HG03066 (cell line): ENCODE measurements at regions not wholly inside any gene's neighbourhood (a gene's known extent, or its start where the extent isn't known, plus 50 kb on each side); places are given as distances from the start of the nearest gene placed in this dataset.

Experiments
- ATAC-seq: cut with Tn5 transposase; IDR thresholded peaks from one replicate; pipeline ENCODE4 v1.9.1; 2021; ENCODE audit warnings: low read depth; ENCODE audit not compliant: unreplicated experiment

DNA sequence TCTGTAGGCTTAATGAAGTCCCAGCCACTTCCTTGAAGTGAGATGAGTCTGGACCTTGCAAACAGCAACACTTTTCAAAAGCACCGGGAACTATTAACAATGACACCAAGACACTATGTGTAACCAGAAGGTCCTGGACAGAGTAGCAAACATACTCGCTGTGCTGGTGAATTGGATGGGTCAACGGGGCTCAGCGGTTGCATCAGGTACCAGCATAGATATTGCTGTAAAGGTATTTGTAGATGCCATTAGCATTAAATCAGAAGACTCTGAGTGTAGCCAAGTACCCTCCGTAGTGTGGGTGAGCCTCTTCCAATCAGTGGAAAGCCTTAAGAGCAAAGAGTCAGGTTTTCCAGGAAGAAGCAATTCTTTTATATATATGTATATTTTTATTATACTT, 140.5 kb downstream of the IRX2 start:
- no peak for ATAC-seq

DNA sequence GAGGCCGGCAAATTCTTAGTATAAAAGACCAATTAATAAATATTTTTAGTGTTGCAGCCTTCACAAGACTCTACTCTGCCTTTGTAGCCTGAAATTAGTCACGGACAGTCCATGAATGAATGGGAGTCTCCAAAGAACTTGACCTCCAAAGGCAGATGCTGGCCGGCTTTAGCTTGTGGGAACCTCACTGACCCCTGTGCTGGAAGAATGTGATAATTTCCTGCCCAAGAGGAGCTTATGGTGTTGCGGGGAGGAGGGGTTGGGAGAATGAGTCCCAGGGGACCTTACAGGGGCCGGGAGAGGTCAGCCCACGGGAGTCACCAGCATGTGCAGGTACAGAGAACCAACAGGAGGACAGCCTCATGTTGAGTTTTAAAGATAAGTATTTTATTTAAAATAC, 143.1 kb downstream of the IRX2 start:
- no peak for ATAC-seq

DNA sequence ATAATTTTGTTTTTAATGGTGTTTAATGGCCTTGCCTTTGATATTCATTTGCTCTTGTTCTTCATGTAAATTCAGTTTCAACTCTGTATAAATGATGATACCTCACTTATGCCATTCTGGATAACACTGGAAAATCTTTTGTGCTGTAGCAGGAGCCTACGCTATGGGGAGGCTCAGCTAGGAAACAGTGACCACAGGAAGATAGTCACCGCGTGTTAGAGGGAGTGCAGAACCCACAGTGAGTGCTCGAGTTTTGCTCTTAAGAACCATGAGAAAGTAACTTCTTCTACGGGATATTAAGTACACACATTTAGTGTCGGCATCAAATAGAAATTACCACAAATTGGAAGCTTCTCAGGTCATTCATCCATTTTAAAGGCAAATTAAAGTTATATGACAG, 143.9 kb downstream of the IRX2 start:
- no peak for ATAC-seq

DNA sequence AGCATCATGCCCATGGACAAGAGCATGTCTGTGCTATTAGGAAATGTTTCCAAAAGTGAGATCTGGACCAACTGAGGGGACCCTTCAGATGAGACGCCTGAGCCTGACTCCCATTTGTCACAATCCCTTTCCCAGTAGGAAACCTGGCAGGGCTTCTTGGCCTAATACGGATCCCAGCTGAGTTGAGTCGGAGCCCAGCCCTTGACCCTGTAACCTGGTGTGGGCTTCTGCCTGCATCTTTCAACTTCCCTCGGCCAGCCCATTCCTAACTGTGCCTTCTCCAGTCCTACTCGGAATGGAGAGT, 148.3 kb downstream of the IRX2 start:
- no peak for ATAC-seq

DNA sequence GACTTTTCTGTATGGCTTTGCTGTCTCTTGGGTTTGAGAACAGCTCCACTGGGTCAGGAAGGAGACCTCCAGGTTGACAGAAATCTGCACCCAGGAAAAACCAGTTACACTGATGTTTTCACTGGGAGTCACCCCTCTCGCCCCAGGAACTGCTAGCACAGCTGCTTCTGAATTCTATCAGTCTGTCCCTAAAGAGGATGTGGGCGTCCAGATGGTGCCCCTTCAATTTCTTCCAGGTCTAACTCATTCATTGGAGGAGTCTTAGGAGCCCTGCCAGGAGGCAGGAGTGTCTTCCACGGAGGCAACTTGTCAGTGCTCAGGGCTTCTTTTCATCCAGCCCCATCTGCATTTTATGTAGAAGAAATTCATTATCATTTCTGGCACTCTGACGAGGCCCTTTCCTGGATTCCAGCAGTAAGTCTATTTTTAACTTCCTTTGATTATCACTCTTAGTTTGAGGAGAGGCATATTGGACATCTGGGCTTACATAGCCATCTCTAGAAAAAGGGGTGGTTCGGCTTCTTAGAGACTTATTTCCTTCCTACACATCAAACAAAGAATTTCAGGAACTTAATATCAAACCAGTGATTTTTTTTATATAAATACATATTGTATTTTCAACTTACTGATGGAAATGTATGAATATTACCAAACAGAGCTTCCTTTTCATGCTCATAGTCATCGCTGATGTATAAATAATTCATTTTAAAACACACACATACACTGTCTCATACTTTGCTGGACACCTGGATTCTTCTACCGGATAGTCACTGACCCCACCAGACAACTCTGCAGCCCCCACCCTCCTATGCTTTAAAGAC, 148.8 kb downstream of the IRX2 start:
- no peak for ATAC-seq

DNA sequence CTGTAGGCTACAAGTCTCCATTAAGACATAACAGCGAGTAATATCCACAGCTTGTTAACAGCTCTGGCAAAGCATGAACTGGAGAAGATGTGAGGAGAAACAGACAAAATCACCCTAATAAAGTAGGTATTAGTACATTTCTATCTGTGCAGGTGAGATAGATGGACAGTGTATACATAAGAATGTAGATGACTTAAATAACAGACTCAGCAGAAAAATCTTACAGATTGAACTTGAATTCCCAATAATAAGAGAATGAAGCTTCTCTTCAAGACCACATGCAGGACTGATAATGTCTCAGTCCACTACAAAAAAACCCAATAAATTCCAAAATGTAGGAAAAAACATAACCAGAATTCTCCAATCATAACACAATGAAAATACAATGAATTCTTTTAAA, 153.0 kb downstream of the IRX2 start:
- ATAC-seq: no peak

DNA sequence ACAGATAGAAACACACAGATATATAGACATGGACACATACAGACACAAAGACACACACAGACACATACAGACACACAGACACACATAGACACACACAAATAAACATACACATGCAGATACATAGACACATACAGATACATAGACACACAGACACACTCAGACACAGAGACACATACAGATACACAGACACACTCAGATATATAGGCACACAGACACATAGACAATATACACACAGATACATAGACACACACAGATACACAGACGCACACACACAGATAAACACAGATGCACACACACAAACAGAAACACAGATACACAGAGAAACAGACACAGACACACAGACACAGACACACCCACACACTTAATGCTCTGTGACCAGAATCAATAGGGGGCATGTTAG, 156.8 kb downstream of the IRX2 start:
- no peak for ATAC-seq

DNA sequence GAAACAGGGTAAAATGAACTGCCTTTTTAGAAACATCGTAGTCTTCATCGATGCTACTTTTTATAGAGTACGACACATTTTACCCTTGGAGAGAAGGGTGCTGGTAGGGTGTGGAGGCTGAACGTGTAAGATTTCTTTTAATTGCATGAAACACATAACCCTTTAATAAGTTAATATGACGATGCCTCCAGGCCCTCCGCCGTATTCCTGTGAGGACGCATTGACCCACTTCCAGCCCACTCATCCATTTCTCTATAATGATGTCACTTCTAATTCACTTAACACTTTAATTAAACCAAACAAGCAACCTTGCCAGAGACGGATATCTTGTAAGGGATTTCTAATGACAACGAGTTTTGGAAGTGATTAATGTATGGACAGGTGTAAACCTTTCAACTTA, 158.7 kb downstream of the IRX2 start:
- no peak for ATAC-seq

DNA sequence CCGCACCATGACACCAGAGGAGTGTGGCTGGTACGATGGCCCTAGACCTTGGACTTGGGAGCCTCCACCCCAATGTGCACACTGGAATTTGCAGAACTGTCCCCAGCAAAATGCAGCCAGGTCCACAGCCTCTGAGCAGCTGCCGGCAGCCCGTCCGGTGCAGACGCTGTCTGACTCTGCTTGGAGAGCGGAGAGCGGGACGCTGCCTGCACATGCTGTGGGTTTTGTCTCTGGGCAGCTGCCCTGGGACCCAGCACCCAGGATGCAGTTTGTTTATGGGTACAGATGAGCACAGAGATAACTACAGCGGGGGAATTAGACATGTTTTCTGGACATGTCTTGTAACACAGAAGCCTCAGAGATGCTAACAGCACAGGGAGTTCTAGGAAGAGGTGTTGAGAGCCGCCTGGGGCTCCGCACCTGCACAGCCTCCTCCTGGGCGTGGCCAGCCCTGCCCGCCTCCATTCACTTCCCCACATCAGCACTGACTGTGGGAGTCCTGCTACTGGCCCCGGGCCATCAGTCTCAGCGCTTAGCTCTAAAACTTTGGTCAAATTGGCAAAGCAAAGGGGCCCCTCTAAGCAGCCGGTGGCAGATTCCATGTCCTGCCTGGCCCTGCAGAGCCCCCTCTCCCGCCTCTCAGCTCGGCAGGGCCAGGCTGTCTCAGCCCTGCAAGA, 159.6 kb downstream of the IRX2 start:
- ATAC-seq: no peak

DNA sequence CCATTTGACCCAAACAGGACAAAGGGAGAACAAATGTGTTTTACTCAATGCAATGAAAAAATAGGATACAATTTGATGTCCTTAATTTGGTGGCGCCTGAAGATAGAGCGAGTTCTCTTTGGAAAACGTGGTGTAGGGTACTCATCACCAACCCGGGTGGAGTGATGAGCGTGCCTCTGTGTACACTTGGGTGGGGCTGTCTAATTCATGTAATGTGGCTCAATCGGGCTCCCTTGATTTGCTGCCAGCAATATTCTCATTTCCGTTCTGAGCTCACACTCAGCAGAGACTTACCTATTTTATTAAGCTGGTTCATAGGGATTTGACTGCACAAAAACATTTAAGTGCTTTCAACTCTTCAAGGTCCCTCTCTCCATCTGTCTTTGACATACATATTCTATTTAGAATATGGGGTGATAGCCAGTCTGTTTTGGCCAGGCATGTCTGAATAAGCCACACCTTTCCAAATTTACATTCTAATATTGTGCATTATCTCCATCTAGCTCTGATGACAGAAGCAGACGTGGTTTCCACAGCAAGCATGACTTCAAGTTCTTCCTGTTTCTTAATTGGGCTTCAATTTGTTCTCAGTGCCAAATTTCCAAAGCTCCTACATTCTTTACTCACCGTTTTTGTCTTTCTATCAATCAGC, 162.5 kb downstream of the IRX2 start:
- no peak for ATAC-seq

DNA sequence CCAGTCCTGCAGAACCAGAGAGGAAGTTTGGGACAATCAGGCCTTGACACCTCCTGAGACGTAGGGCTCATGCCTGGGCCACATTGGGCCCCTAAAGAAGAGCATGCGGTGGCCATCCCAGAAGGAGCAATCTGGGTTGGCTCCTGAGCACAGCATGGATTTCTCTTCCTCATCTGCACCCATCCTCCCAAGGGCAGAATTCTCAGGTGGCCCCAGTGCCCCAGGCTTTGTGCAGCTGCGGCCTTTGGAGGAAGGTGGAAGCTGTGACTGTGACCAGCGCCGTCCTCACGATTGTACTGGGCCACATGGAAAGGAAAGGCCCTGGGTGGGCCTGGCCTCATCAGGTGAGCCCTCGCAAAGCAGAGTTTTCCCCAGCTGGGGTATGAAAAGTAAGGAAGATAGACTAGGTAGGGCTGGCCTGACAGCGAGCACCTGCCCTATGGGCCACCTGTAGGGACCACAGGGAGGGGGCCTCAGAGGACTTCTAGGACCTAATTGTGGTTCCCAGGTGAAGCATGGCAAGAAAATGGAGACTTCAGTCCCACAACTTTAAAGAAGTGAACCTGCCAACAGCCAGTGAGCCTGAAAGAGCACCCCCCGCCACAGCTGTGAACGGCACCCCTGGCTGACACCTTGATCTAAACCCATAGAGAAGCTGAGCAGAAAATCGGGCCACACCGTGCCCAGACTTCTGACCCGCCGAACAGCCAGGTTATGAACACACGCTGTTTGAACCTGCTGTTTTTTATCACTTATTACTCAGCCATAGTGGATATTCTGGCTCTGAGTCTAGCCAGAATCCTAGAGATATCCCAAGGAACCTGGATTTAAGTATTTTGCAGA, 164.1 kb downstream of the IRX2 start:
- ATAC-seq: no peak

DNA sequence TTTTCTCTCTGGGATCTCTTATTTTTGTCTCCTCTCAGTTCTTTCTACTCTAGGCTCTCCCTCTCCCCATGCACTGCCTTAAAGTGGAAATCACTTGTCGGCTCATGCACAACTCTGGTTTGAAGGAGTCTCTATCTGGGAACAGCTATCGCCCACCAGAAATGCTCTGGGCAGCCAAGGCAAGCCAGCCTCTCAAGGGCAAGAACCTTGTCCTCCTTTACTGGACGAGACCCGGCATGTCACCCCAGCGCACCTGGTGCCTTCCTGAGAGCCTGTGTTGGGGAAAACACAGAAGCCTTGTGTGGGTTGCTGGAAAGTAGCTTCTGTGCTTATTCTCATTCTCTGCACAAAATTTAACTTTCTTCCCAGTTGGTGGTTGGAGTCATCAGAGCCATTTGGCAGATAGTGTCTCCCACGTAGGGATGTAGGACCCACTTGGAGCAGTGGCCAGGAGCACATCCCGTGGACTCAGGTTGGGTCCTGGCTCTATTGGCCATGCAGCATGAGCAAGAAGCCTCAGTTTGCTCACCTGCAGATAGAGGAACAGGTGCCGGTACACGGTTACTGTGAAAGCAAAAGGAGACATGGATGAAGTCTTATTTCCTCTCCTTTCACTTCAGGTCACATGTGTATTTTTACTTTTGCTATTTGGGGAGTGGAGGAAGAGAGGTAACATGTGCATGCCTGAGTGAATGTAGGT, 165.3 kb downstream of the IRX2 start:
- no peak for ATAC-seq

DNA sequence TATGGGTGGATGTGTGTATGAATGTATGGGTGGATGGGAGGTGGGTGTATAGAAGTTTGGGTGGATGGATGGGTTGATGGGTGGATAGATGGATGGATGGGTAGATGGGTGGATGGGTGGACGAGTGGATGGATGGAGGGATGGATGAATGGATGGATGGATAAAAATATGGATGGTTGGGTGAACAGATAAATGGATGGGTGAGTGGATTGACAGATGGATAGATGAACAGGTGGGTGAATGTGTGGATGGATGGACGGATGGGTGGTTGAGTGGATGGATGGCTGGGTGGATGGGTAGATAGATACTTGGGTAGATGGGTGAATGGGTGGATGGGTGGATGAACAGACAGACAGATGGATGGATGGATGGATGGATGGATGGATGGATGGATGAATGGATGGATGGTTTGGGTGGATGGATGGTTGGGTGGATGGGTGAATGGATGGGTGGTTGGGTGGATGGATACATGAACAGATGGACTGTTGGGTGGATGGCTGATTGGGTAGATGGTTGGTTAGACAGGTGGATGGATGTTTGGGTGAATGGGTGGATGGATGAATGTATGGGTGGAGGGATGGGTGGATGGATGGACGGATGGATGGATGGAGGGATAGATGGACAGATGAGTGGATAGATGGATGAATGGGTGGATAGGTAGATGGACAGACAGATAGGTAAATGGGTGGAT, 166.8 kb downstream of the IRX2 start:
- no peak for ATAC-seq

DNA sequence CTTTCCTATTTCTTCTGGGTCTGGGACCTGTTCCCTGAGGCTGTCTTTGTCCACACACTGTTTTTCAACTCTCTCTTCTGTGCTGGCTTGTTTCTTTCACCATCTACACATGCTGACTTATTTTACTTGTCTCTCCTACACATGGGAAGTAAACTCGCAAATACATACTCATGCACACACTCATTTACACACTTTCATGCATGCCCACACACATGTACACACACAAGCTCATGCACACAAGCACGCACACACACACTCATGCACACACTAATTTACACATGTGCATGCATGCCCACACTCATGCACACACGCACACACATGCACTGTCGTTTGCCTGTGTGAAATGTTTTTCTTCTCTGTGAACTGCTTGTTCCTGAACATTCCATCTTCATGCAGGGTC, 169.0 kb downstream of the IRX2 start:
- ATAC-seq: no peak

DNA sequence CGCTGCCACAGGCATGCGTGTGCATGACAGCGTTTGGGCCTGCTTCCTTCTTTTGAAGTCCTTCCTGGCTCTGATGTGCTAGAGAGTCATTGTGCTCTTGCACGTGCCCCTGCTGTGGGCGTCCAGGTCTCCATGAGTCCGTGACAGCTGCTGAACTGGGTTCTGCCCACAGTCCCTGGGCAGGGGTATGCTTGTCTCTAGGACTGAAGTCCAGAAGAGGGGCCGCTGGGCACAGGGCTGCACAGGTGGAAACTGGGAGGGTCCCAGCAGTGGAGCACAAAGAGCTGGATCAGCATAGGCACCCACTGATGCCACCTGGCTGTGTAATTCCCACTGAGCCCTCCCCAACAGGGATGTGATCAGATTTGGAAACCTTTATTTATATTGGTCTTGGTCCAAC, 169.4 kb downstream of the IRX2 start:
- ATAC-seq: no peak

DNA sequence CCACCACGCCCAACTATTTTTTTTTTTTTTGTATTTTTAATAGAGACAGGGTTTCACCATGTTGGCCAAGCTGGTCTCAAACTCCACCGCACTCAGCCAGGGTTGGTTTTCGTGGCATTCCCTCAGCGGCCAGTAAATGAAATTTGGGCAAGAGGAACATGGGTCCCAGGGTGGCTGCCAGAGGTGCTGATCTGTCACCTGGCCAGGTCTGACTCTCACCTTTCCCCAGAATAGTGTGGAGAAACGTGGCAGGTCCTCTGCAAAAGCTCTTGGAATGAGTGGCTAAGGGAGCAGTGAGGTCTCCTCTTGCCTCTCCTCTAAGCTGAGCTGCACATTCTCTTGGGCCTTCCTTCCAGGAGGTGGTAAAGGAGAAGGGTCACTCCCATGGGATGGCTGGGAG, 170.1 kb downstream of the IRX2 start:
- no peak for ATAC-seq

DNA sequence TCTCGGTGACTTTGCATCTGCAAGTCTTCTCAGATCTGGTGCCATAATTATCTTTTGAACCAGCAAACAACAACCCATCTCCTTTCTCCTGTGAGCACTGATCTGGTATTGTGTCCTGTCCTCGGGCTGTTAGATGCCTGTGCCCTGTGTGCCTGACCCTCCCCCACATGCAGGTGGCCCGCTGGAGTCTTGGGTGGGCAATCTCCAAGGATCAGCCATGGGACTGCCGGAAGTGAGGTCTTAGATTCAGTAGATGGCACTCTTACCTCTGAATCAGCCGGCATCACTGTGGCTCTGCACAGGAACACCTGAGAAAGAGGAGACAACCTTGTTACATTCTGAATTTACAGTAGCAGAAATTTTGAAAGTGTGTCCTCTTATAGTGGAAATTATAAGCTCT, 172.4 kb downstream of the IRX2 start:
- no peak for ATAC-seq

DNA sequence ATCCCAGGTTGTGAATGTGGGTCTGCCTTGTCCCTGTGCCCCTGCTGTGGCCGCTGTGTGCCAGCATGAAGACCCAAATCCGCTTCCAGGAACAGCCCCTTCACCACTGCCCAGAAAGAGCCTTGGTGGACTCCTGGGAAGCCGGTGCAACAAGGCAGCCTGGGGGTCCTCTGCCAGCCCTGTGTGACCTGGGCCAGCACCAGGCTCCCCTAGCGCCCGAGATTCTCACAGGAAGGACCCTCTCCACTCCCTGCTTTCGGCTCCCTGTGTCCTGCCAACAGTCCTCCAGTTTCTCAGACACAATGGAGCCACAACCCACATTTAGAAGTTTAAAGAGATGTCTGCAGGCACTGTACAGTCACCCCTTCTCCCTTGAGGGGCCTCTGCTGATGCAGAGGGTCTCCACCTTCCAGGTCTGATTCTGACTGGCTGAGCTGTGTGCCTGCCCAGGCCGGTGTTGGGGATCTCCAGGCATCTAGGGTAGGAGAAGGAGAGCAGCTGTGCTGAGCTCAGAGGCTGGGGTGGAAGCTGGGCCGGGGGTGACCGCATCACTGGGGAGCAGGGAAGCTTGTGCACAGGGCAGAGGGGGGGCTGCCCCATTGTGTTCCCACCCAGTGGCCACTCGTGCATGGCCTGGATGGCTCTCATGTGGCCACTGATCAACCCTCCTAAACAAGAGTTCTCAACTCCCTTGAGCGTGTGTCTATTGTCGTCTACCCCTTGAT, 174.0 kb downstream of the IRX2 start:
- ATAC-seq: no peak

DNA sequence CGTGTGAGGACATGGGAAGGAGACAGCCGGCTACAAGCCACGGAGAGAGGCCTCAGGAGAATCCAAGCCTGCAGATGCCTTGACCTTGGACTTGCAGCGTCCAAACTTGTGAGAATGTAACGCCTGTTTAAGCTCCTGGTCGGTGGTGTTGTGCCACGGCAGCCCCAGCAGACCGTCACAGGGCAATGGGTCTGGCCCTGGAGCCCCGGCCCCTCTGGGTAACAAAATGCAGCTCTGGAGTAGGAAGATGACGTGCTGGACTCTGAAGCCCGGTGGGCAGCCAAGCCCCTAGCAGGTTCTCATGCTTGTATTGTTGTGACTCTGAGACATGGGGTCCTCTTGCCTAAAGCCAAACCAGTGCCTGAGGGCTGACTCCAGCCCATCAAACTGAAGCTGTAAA, 174.7 kb downstream of the IRX2 start:
- ATAC-seq: no peak
